ENCODE measurements at regions not wholly inside any gene's neighbourhood (a gene's known extent, or its start where the extent isn't known, plus 50 kb on each side); places are given as distances from the start of the nearest gene placed in this dataset.

- TF ChIP-seq SPI1 (IDR thresholded peaks at IDR 0.05; ENCODE audit: low read depth, low read length) (no peak), POLR2AphosphoS5 (IDR thresholded peaks at IDR 0.05; ENCODE audit: low read depth, low read length) (no peak), POU2F2 (IDR thresholded peaks at IDR 0.05; ENCODE audit: low read depth, low read length) (no peak), POLR2A (IDR thresholded peaks at IDR 0.05; ENCODE audit: low read depth, low read length) (no peak), TAF1 (IDR thresholded peaks at IDR 0.05; ENCODE audit: low read depth, low read length) (no peak)
Measured at GRCh38 chr7:35399840-35400239, 145.9 kb upstream of the TBX20 start.

Measured in GM12891 (cell line).